ENCODE measurements at regions not wholly inside any gene's neighbourhood (a gene's known extent, or its start where the extent isn't known, plus 50 kb on each side); places are given as distances from the start of the nearest gene placed in this dataset.
"Not testable (repeated sequence)": the region's sequence is repeated elsewhere in the genome, so short reads cannot be mapped to it uniquely, and the experiment has no call there.

- no TSS peak for BruUV-seq (replicated peaks)
- no peaks in the 10 kb centered on the region for H3K9me3 ChIP-seq (ENCODE audit: control insufficient read depth, insufficient read depth, low read depth, low read length)
These were observed 108.5 kb upstream of the ANKRD30BL start for GRCh38 chr2:132270255-132270654.

GRCh38 chr2:132270981-132271546, 109.3 kb upstream of the ANKRD30BL start:
- CTCF ChIA-PET = no interaction called here
- H3K4me3 ChIP-seq (ENCODE audit: low read depth in 2 of 2, low read length in 2 of 2) = no peak overlapping the region
- TF ChIP-seq TCF7L2 (IDR thresholded peaks at IDR 0.05; ENCODE audit: low read depth, low read length) (no peak), REST (IDR thresholded peaks at IDR 0.05; ENCODE audit: insufficient read depth in 1 of 2, low read depth in 2 of 2, low read length in 1 of 2) (no peak), POLR2AphosphoS5 (IDR thresholded peaks at IDR 0.05; ENCODE audit: low read depth, low read length) (no peak), CTCF (IDR thresholded peaks at IDR 0.05) (no peak), SIN3A (IDR thresholded peaks at IDR 0.05; ENCODE audit: borderline replicate concordance, insufficient read depth, low read depth, low read length) (no peak)
- POLR2A ChIA-PET = no interaction called here
- intact Hi-C loops (cut with micrococcal nuclease; ENCODE audit: unreplicated experiment) = loop anchor here (10.0 kb wide), 1 partner anchor 144 kb away; the partner anchor contains the start of gene GPR39
- no peaks in the 10 kb centered on the region for H3K36me3 ChIP-seq (ENCODE audit: control insufficient read depth, insufficient read depth, low read length)
- ATAC-seq = no peak
- no TSS peak for BruUV-seq (replicated peaks)
- in situ Hi-C loops (cut with HindIII; ENCODE audit: low pct_unique_long_range_greater_than_20kb, low sequenced_read_pairs) = no loop called here
- no peak overlapping the region for H3K27ac ChIP-seq (ENCODE audit: low read length)
- no peak for DNase-seq (ENCODE audit: low read depth, low spot score)
- H3K4me1 ChIP-seq (ENCODE audit: control insufficient read depth, insufficient read depth, low read length) = no peaks in the 10 kb centered on the region
- H3K9me3 ChIP-seq (ENCODE audit: control insufficient read depth, insufficient read depth, low read depth, low read length) = no peaks in the 10 kb centered on the region
- H3K27me3 ChIP-seq (ENCODE audit: control insufficient read depth, insufficient read depth, low read length) = peaks cover 2% of the 10 kb centered on the region; the same call in 1 of the 2 replicates

More at GRCh38 chr2:132270255-132270654, 108.5 kb upstream of the ANKRD30BL start:
- no peak overlapping the region for H3K4me3 ChIP-seq (ENCODE audit: low read depth in 2 of 2, low read length in 2 of 2)
- no peak overlapping the region for H3K27ac ChIP-seq (ENCODE audit: low read length)
- DNase-seq (ENCODE audit: low read depth, low spot score) (no peak), ATAC-seq (no peak)
- POLR2A ChIA-PET = no interaction called here
- TF ChIP-seq TCF7L2 (IDR thresholded peaks at IDR 0.05; ENCODE audit: low read depth, low read length) (no peak), CTCF (IDR thresholded peaks at IDR 0.05) (no peak), REST (IDR thresholded peaks at IDR 0.05; ENCODE audit: insufficient read depth in 1 of 2, low read depth in 2 of 2, low read length in 1 of 2) (no peak), POLR2AphosphoS5 (IDR thresholded peaks at IDR 0.05; ENCODE audit: low read depth, low read length) (no peak), SIN3A (IDR thresholded peaks at IDR 0.05; ENCODE audit: borderline replicate concordance, insufficient read depth, low read depth, low read length) (no peak)
- intact Hi-C loops (cut with micrococcal nuclease; ENCODE audit: unreplicated experiment) (loop anchor here (10.0 kb wide), 1 partner anchor 145 kb away; the partner anchor contains the start of gene GPR39), in situ Hi-C loops (cut with HindIII; ENCODE audit: low pct_unique_long_range_greater_than_20kb, low sequenced_read_pairs) (no loop called here)
- no peaks in the 10 kb centered on the region for H3K36me3 ChIP-seq (ENCODE audit: control insufficient read depth, insufficient read depth, low read length)
- H3K27me3 ChIP-seq (ENCODE audit: control insufficient read depth, insufficient read depth, low read length) = peaks cover 2% of the 10 kb centered on the region; the same call in 1 of the 2 replicates
- CTCF ChIA-PET = no interaction called here
- no peaks in the 10 kb centered on the region for H3K4me1 ChIP-seq (ENCODE audit: control insufficient read depth, insufficient read depth, low read length)

- H3K27ac ChIP-seq (ENCODE audit: low read length); H3K27me3 ChIP-seq (ENCODE audit: control insufficient read depth, insufficient read depth, low read length); POLR2A ChIA-PET; BruUV-seq (replicated peaks); H3K4me1 ChIP-seq (ENCODE audit: control insufficient read depth, insufficient read depth, low read length); H3K36me3 ChIP-seq (ENCODE audit: control insufficient read depth, insufficient read depth, low read length); H3K4me3 ChIP-seq (ENCODE audit: low read depth in 2 of 2, low read length in 2 of 2); H3K9me3 ChIP-seq (ENCODE audit: control insufficient read depth, insufficient read depth, low read depth, low read length); DNase-seq (ENCODE audit: low read depth, low spot score); in situ Hi-C loops (cut with HindIII; ENCODE audit: low pct_unique_long_range_greater_than_20kb, low sequenced_read_pairs); CTCF ChIA-PET; ATAC-seq: not testable (repeated sequence)
- intact Hi-C loops (cut with micrococcal nuclease; ENCODE audit: unreplicated experiment) = loop anchor here (10.0 kb wide), 1 partner anchor 143 kb away; the partner anchor contains the start of gene GPR39
These were observed 110.0 kb upstream of the ANKRD30BL start for GRCh38 chr2:132271794-132272193.

Data from Panc1 (cell line).